ENCODE measurements at regions not wholly inside any gene's neighbourhood (a gene's known extent, or its start where the extent isn't known, plus 50 kb on each side); places are given as distances from the start of the nearest gene placed in this dataset.

GRCh38 chr14:97077687-97078086, 280.5 kb downstream of the VRK1 start:
- no peak for TF ChIP-seq CTCF (IDR thresholded peaks at IDR 0.05; ENCODE audit: insufficient read depth, low read length, missing control alignments)
- no peak overlapping the region for H3K4me3 ChIP-seq (ENCODE audit: low read depth, low read length)
- POLR2A ChIA-PET: no interaction called here
- CTCF ChIA-PET: no interaction called here
- DNase-seq (ENCODE audit: low read depth, low spot score): no peak

GRCh38 chr14:97080991-97081390, 283.8 kb downstream of the VRK1 start:
- TF ChIP-seq CTCF (IDR thresholded peaks at IDR 0.05; ENCODE audit: insufficient read depth, low read length, missing control alignments): no peak
- H3K4me3 ChIP-seq (ENCODE audit: low read depth, low read length): no peak overlapping the region
- POLR2A ChIA-PET: no interaction called here
- DNase-seq (ENCODE audit: low read depth, low spot score): no peak
- CTCF ChIA-PET: no interaction called here

- DNase-seq (ENCODE audit: low read depth, low spot score): no peak
- TF ChIP-seq CTCF (IDR thresholded peaks at IDR 0.05; ENCODE audit: insufficient read depth, low read length, missing control alignments): no peak
- no peak overlapping the region for H3K4me3 ChIP-seq (ENCODE audit: low read depth, low read length)
- ChIA-PET POLR2A (no interaction called here), CTCF (no interaction called here)
Measured at GRCh38 chr14:97095269-97095668, 298.1 kb downstream of the VRK1 start.

GRCh38 chr14:97097296-97097695, 300.1 kb downstream of the VRK1 start:
- ChIA-PET POLR2A (no interaction called here), CTCF (no interaction called here)
- DNase-seq (ENCODE audit: low read depth, low spot score): no peak
- no peak overlapping the region for H3K4me3 ChIP-seq (ENCODE audit: low read depth, low read length)
- no peak for TF ChIP-seq CTCF (IDR thresholded peaks at IDR 0.05; ENCODE audit: insufficient read depth, low read length, missing control alignments)

GRCh38 chr14:97100306-97100705, 303.1 kb downstream of the VRK1 start:
- ChIA-PET CTCF (no interaction called here), POLR2A (no interaction called here)

GRCh38 chr14:97101561-97101960, 304.4 kb downstream of the VRK1 start:
- CTCF ChIA-PET: no interaction called here
- POLR2A ChIA-PET: no interaction called here
- no peak for TF ChIP-seq CTCF (IDR thresholded peaks at IDR 0.05; ENCODE audit: insufficient read depth, low read length, missing control alignments)
- H3K4me3 ChIP-seq (ENCODE audit: low read depth, low read length): no peak overlapping the region
- DNase-seq (ENCODE audit: low read depth, low spot score): no peak

More at GRCh38 chr14:97100306-97100705, 303.1 kb downstream of the VRK1 start:
- H3K4me3 ChIP-seq (ENCODE audit: low read depth, low read length): no peak overlapping the region
- no peak for TF ChIP-seq CTCF (IDR thresholded peaks at IDR 0.05; ENCODE audit: insufficient read depth, low read length, missing control alignments)
- no peak for DNase-seq (ENCODE audit: low read depth, low spot score)

All from AG04449 (cell line).